HL-60 (cell line): ENCODE measurements at regions not wholly inside any gene's neighbourhood (a gene's known extent, or its start where the extent isn't known, plus 50 kb on each side); places are given as distances from the start of the nearest gene placed in this dataset.

ENCODE experiments used
- GABPA ChIP-seq: IDR thresholded peaks from 2 replicates; pipeline ENCODE4 v1.6.1; 2012; ENCODE audit warnings: low read depth
- POLR2AphosphoS5 ChIP-seq: IDR thresholded peaks from 2 replicates; pipeline ENCODE4 v1.6.1; 2012; ENCODE audit warnings: low read depth
- SPI1 ChIP-seq: IDR thresholded peaks from 2 replicates; pipeline ENCODE4 v1.6.1; 2012; ENCODE audit warnings: low read depth, mild to moderate bottlenecking, borderline replicate concordance
- TF ChIP-seq, protein P1 (sequence below): IDR thresholded peaks from one replicate; pipeline ENCODE4 v1.5.1; 2011; ENCODE audit warnings: low read length, control low read depth, inconsistent platforms; ENCODE audit not compliant: insufficient read depth

DNA sequence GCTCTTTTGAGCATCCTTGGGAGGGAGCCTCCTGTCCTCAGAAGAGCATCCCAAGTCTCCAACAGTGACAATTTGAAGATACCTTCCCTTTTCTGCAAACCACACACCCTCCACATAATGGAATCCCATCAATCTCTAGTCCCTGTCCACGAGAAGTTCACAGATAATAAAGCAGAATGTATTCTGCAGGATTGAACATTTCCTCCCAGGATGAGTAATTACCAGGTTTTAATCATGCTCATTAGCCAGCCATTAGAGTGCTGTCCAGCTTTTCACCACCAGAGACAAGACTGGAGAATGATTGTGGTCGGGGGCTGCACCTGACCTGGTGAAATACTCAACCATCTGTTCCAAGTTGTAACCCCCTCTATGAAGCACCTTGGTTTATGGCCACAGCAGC, 958.6 kb downstream of the KCNMA1 start:
- TF ChIP-seq, protein P1, sequence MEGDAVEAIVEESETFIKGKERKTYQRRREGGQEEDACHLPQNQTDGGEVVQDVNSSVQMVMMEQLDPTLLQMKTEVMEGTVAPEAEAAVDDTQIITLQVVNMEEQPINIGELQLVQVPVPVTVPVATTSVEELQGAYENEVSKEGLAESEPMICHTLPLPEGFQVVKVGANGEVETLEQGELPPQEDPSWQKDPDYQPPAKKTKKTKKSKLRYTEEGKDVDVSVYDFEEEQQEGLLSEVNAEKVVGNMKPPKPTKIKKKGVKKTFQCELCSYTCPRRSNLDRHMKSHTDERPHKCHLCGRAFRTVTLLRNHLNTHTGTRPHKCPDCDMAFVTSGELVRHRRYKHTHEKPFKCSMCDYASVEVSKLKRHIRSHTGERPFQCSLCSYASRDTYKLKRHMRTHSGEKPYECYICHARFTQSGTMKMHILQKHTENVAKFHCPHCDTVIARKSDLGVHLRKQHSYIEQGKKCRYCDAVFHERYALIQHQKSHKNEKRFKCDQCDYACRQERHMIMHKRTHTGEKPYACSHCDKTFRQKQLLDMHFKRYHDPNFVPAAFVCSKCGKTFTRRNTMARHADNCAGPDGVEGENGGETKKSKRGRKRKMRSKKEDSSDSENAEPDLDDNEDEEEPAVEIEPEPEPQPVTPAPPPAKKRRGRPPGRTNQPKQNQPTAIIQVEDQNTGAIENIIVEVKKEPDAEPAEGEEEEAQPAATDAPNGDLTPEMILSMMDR = no peak
- no peak for TF ChIP-seq GABPA
- TF ChIP-seq POLR2AphosphoS5 = no peak
- TF ChIP-seq SPI1 = no peak
